ENCODE measurements at regions not wholly inside any gene's neighbourhood (a gene's known extent, or its start where the extent isn't known, plus 50 kb on each side); places are given as distances from the start of the nearest gene placed in this dataset.
"Not testable (repeated sequence)": the region's sequence is repeated elsewhere in the genome, so short reads cannot be mapped to it uniquely, and the experiment has no call there.

GRCh38 chr9:33623658-33624586, 99.9 kb downstream of the ANKRD18B start:
- peak; percentile 89 for DNase-seq

GRCh38 chr9:33628318-33628717, 104.3 kb downstream of the ANKRD18B start:
- DNase-seq: not testable (repeated sequence)

GRCh38 chr9:33628865-33629410, 104.9 kb downstream of the ANKRD18B start:
- DNase-seq: no peak

- DNase-seq: no peak
Observed at GRCh38 chr9:33633636-33634035, 109.6 kb downstream of the ANKRD18B start.

GRCh38 chr9:33637881-33638280, 113.8 kb downstream of the ANKRD18B start:
- peak; percentile 84 for DNase-seq

- peak; percentile 6 for DNase-seq
Observed at GRCh38 chr9:33638391-33638915, 114.4 kb downstream of the ANKRD18B start.

GRCh38 chr9:33645706-33646105, 121.7 kb downstream of the ANKRD18B start:
- DNase-seq: no peak

GRCh38 chr9:33649463-33649862, 125.4 kb downstream of the ANKRD18B start:
- DNase-seq: no peak

GRCh38 chr9:33651125-33651524, 127.1 kb downstream of the ANKRD18B start:
- DNase-seq: no peak

GRCh38 chr9:33659921-33660320, 135.4 kb upstream of the PRSS3 start:
- DNase-seq: no peak

- DNase-seq: no peak
Observed at GRCh38 chr9:33660772-33661171, 134.6 kb upstream of the PRSS3 start.

- no peak for DNase-seq
Observed at GRCh38 chr9:33661176-33661575, 134.2 kb upstream of the PRSS3 start.

GRCh38 chr9:33662871-33663270, 132.5 kb upstream of the PRSS3 start:
- DNase-seq: no peak

GRCh38 chr9:33676194-33676745, 119.1 kb upstream of the PRSS3 start:
- DNase-seq: not testable (repeated sequence)

GRCh38 chr9:33676746-33677505, 118.4 kb upstream of the PRSS3 start:
- DNase-seq: peak; percentile 58

- no peak for DNase-seq
Observed at GRCh38 chr9:33677506-33677809, 117.9 kb upstream of the PRSS3 start.

- no peak for DNase-seq
Observed at GRCh38 chr9:33677961-33678360, 117.4 kb upstream of the PRSS3 start.

GRCh38 chr9:33682551-33682950, 112.8 kb upstream of the PRSS3 start:
- DNase-seq: no peak

- DNase-seq: no peak
Observed at GRCh38 chr9:33684831-33685230, 110.5 kb upstream of the PRSS3 start.

GRCh38 chr9:33686942-33687341, 108.4 kb upstream of the PRSS3 start:
- peak; percentile 56 for DNase-seq

GRCh38 chr9:33687779-33688178, 107.6 kb upstream of the PRSS3 start:
- peak; percentile 54 for DNase-seq

- peak; percentile 84 for DNase-seq
Observed at GRCh38 chr9:33690143-33690933, 105.0 kb upstream of the PRSS3 start.

Data from COR-L47 (cell line).